ENCODE measurements at regions not wholly inside any gene's neighbourhood (a gene's known extent, or its start where the extent isn't known, plus 50 kb on each side); places are given as distances from the start of the nearest gene placed in this dataset.
"Not testable (repeated sequence)": the region's sequence is repeated elsewhere in the genome, so short reads cannot be mapped to it uniquely, and the experiment has no call there.

- FAIRE-seq = no peak
These were observed 90.9 kb upstream of the RUNX3 start for GRCh38 chr1:25020851-25021590.

- no peak for FAIRE-seq
These were observed 90.2 kb upstream of the RUNX3 start for GRCh38 chr1:25020173-25020845.

- FAIRE-seq = no peak
These were observed 89.5 kb upstream of the RUNX3 start for GRCh38 chr1:25019337-25020172.

GRCh38 chr1:25018943-25019336, 88.9 kb upstream of the RUNX3 start:
- no peak for FAIRE-seq

GRCh38 chr1:25018110-25018735, 88.1 kb upstream of the RUNX3 start:
- FAIRE-seq = no peak

- FAIRE-seq = no peak
These were observed 87.5 kb upstream of the RUNX3 start for GRCh38 chr1:25017436-25018109.

GRCh38 chr1:25012966-25013962, 83.2 kb upstream of the RUNX3 start:
- FAIRE-seq = no peak

GRCh38 chr1:25011943-25012638, 82.0 kb upstream of the RUNX3 start:
- FAIRE-seq = no peak

- no peak for FAIRE-seq
These were observed 81.2 kb upstream of the RUNX3 start for GRCh38 chr1:25011275-25011674.

GRCh38 chr1:25009671-25010262, 79.7 kb upstream of the RUNX3 start:
- no peak for FAIRE-seq

- FAIRE-seq = no peak
These were observed 78.1 kb upstream of the RUNX3 start for GRCh38 chr1:25008192-25008485.

- FAIRE-seq = not testable (repeated sequence)
These were observed 77.5 kb upstream of the RUNX3 start for GRCh38 chr1:25007390-25008191.

- no peak for FAIRE-seq
These were observed 76.7 kb upstream of the RUNX3 start for GRCh38 chr1:25006770-25007169.

- no peak for FAIRE-seq
These were observed 74.3 kb upstream of the RUNX3 start for GRCh38 chr1:25004355-25004754.

GRCh38 chr1:25003457-25004190, 73.5 kb upstream of the RUNX3 start:
- no peak for FAIRE-seq

GRCh38 chr1:25003000-25003399, 72.9 kb upstream of the RUNX3 start:
- FAIRE-seq = no peak

GRCh38 chr1:25001125-25001915, 71.2 kb upstream of the RUNX3 start:
- no peak for FAIRE-seq

GRCh38 chr1:24999906-25000305, 69.8 kb upstream of the RUNX3 start:
- FAIRE-seq = no peak
